B cell (primary cell): ENCODE measurements at regions not wholly inside any gene's neighbourhood (a gene's known extent, or its start where the extent isn't known, plus 50 kb on each side); places are given as distances from the start of the nearest gene placed in this dataset.

Source experiments
- ATAC-seq: fragments of 200-7000 bp; cut with Tn5 transposase; one replicate; pipeline ENCODE4 v1.10.0; 2021; ENCODE audit warnings: low read depth, mild to moderate bottlenecking, moderate number of reproducible peaks, moderate library complexity
- CTCF ChIA-PET: fragments of 350-600 bp; sonication (Branson Sonifier 250); formaldehyde crosslinking; loops from one replicate; lab custom pipeline; 2021; ENCODE audit warnings: antibody characterized with exemption, inconsistent platforms; lab: Charles Lee
- POLR2A ChIA-PET: fragments of 350-600 bp; sonication (Branson Sonifier 250); formaldehyde crosslinking; loops from one replicate; lab custom pipeline; 2021; ENCODE audit warnings: antibody characterized with exemption; lab: Charles Lee
- DNase-seq: peaks from one replicate; pipeline ENCODE4 v3.0.0; 2013
- H2AFZ ChIP-seq: 2 replicates; pipeline ENCODE4 v1.6.1; 2012; ENCODE audit warnings: mild to moderate bottlenecking, low read depth, low read length; ENCODE audit not compliant: insufficient read depth, poor library complexity, severe bottlenecking
- H3K27ac ChIP-seq, 2 donors: 1 replicate in 1 of 2; 2 replicates in 1 of 2; pipeline ENCODE4 v1.5.1; 2012 to 2013; ENCODE audit warnings: low read length in 2 of 2, mild to moderate bottlenecking in 2 of 2, moderate library complexity in 1 of 2
- H3K27me3 ChIP-seq, 4 experiments: fragments of 200-600 bp in 1 of 4; sonication (generic) in 1 of 4; replicated peaks in 1 of 4; 1 replicate in 2 of 4; 2 replicates in 2 of 4; pipeline versions ENCODE4 v1.6.1 to v1.7.0; 2013 to 2016; ENCODE audit warnings: low read length in 3 of 4, mild to moderate bottlenecking in 2 of 4, mixed read lengths in 1 of 4, moderate library complexity in 1 of 4; ENCODE audit not compliant: insufficient read depth in 4 of 4, control insufficient read depth in 3 of 4; ENCODE audit errors: control extremely low read depth in 1 of 4
- H3K36me3 ChIP-seq, 2 experiments: replicated peaks in 1 of 2; 1 replicate in 1 of 2; 2 replicates in 1 of 2; pipeline versions ENCODE4 v1.6.1 to v1.7.1; 2013; ENCODE audit warnings: low read length in 1 of 2; ENCODE audit not compliant: insufficient read depth in 2 of 2, control insufficient read depth in 1 of 2; ENCODE audit errors: control extremely low read depth in 1 of 2, extremely low read depth in 1 of 2
- H3K4me1 ChIP-seq, 2 donors: fragments of 200-600 bp in 1 of 2; sonication (generic) in 1 of 2; 1 replicate in 1 of 2; 2 replicates in 1 of 2; pipeline versions ENCODE4 v1.5.1 to v1.6.1; 2013 to 2017; ENCODE audit warnings: low read length in 2 of 2; ENCODE audit not compliant: control insufficient read depth in 2 of 2, insufficient read depth in 2 of 2
- H3K4me2 ChIP-seq: replicated peaks from 2 replicates; pipeline ENCODE3; 2012; ENCODE audit warnings: mild to moderate bottlenecking, low read depth, low read length; ENCODE audit not compliant: poor library complexity, severe bottlenecking
- H3K4me3 ChIP-seq, 5 experiments: fragments of 200-600 bp in 1 of 5; sonication (generic) in 1 of 5; 1 replicate in 3 of 5; 2 replicates in 2 of 5; pipeline versions ENCODE4 v1.5.1 to v1.7.0; 2011 to 2016; ENCODE audit warnings: low read length in 4 of 5, mild to moderate bottlenecking in 4 of 5, low read depth in 2 of 5, control low read depth in 1 of 5, moderate library complexity in 1 of 5; ENCODE audit not compliant: insufficient read depth in 1 of 5; ENCODE audit errors: control extremely low read depth in 1 of 5, extremely low read depth in 1 of 5
- H3K79me2 ChIP-seq: fragments of 200-600 bp; sonication (generic); one replicate; pipeline ENCODE4 v1.6.0; 2016; ENCODE audit warnings: low read length; ENCODE audit not compliant: control insufficient read depth, insufficient read depth
- H3K9ac ChIP-seq: fragments of 200-600 bp; sonication (generic); 2 replicates; pipeline ENCODE4 v1.6.1; 2017; ENCODE audit warnings: mild to moderate bottlenecking, low read length, moderate library complexity
- H3K9me3 ChIP-seq, 3 donors: one replicate each; pipeline versions ENCODE4 v1.6.1 to v1.7.1; 2013; ENCODE audit warnings: low read length in 2 of 3; ENCODE audit not compliant: control insufficient read depth in 2 of 3, insufficient read depth in 1 of 3; ENCODE audit errors: control extremely low read depth in 1 of 3
- H4K20me1 ChIP-seq: 2 replicates; pipeline ENCODE4 v1.6.0; 2012; ENCODE audit warnings: mild to moderate bottlenecking, low read length; ENCODE audit not compliant: insufficient read depth, control insufficient read depth, poor library complexity, severe bottlenecking
- H3K27ac Mint-ChIP-seq: one replicate; pipeline ENCODE4 v1.8.0; 2021; ENCODE audit warnings: mixed read lengths
- H3K27me3 Mint-ChIP-seq: one replicate; pipeline ENCODE4 v1.8.0; 2021; ENCODE audit warnings: mixed read lengths
- H3K4me1 Mint-ChIP-seq: one replicate; pipeline ENCODE4 v1.8.0; 2021; ENCODE audit warnings: mixed read lengths
- H3K4me3 Mint-ChIP-seq: one replicate; pipeline ENCODE4 v1.8.0; 2021; ENCODE audit warnings: mixed read lengths
- H3K9me3 Mint-ChIP-seq: one replicate; pipeline ENCODE4 v1.8.0; 2022; ENCODE audit warnings: mixed read lengths; ENCODE audit not compliant: insufficient read depth
- CTCF ChIP-seq: fragments of 200-600 bp; IDR thresholded peaks from one replicate; pipeline ENCODE4 v1.8.0; 2022; ENCODE audit warnings: antibody characterized with exemption, mild to moderate bottlenecking
- EZH2 ChIP-seq: IDR thresholded peaks from 2 replicates; pipeline ENCODE4 v1.6.1; 2012; ENCODE audit warnings: borderline replicate concordance, low read depth, mild to moderate bottlenecking, moderate library complexity, low read length; ENCODE audit not compliant: insufficient read depth, poor library complexity, severe bottlenecking
- WGBS: methylation state at CpG from one replicate; pipeline ENCODE4 v1.1.5; 2013; ENCODE audit warnings: missing lambda C conversion rate; ENCODE audit not compliant: insufficient coverage; 5-methylcytosine and 5-hydroxymethylcytosine counted together
- intact Hi-C: fragments of 100-400 bp; cut with micrococcal nuclease; formaldehyde crosslinking; loops from one replicate; pipeline ENCODE4 v1.10.0; 2022

- Histone ChIP-seq H3K4me3 (no peak overlapping the region), H2AFZ (no peak overlapping the region), H3K36me3 (no peaks in the 10 kb centered on the region), H3K9ac (no peak overlapping the region), H3K9me3 (no peaks in the 10 kb centered on the region), H3K4me1 (no peaks in the 10 kb centered on the region), H4K20me1 (no peaks in the 10 kb centered on the region), H3K27me3 (no peaks in the 10 kb centered on the region), H3K79me2 (no peaks in the 10 kb centered on the region), H3K4me2 (no peak overlapping the region), H3K27ac (no peak overlapping the region)
- CTCF ChIA-PET: interaction anchor here (1.2 to 2.8 kb wide), 8 partner anchors 109 to 1339 kb away, joined by 3 to 13 read pairs (median 7); no protein-coding TSS in a partner anchor
- no peak overlapping the region for H3K4me3 Mint-ChIP-seq
- no peaks in the 10 kb centered on the region for H3K4me1 Mint-ChIP-seq
- POLR2A ChIA-PET: no interaction called here
- intact Hi-C loops: loop anchor here (1.0 to 10.0 kb wide), 6 partner anchors 109 to 1339 kb away; partner anchors contain the start of gene NRIP1
- TF ChIP-seq EZH2: no peak
- peak; percentile 85 for TF ChIP-seq CTCF
- no CpG with 5 or more reads among the region's 5 CpGs for WGBS
- no peak overlapping the region for H3K27ac Mint-ChIP-seq
- no peaks in the 10 kb centered on the region for H3K9me3 Mint-ChIP-seq
- ATAC-seq: peak; percentile 33
- peak; percentile 62 for DNase-seq
- H3K27me3 Mint-ChIP-seq: peaks cover 9% of the 10 kb centered on the region
Observed at GRCh38 chr21:15592271-15592860, 137.4 kb upstream of the USP25 start.

- Histone ChIP-seq H3K4me2 (no peak overlapping the region), H3K9ac (no peak overlapping the region), H3K79me2 (no peaks in the 10 kb centered on the region), H3K9me3 (no peaks in the 10 kb centered on the region), H3K36me3 (no peaks in the 10 kb centered on the region), H4K20me1 (no peaks in the 10 kb centered on the region), H3K4me3 (no peak overlapping the region), H2AFZ (no peak overlapping the region), H3K27ac (no peak overlapping the region), H3K4me1 (no peaks in the 10 kb centered on the region), H3K27me3 (no peaks in the 10 kb centered on the region)
- POLR2A ChIA-PET: no interaction called here
- no peak overlapping the region for H3K4me3 Mint-ChIP-seq
- no peaks in the 10 kb centered on the region for H3K4me1 Mint-ChIP-seq
- DNase-seq (no peak), ATAC-seq (no peak)
- H3K27ac Mint-ChIP-seq: no peak overlapping the region
- no peaks in the 10 kb centered on the region for H3K9me3 Mint-ChIP-seq
- H3K27me3 Mint-ChIP-seq: peaks cover 8% of the 10 kb centered on the region
- intact Hi-C loops: loop anchor here (1.0 to 10.0 kb wide), 6 partner anchors 110 to 1340 kb away; partner anchors contain the start of gene NRIP1
- CTCF ChIA-PET: interaction anchor here (1.4 to 2.8 kb wide), 7 partner anchors 110 to 1340 kb away, joined by 3 to 13 read pairs (median 7); no protein-coding TSS in a partner anchor
- TF ChIP-seq CTCF: no peak
- no peak for TF ChIP-seq EZH2
Observed at GRCh38 chr21:15592957-15593356, 136.8 kb upstream of the USP25 start.
